ENCODE measurements at regions not wholly inside any gene's neighbourhood (a gene's known extent, or its start where the extent isn't known, plus 50 kb on each side); places are given as distances from the start of the nearest gene placed in this dataset.

GRCh38 chr3:84082726-84083125 lies 876.1 kb upstream of the CADM2 start:
- no peak for DNase-seq

GRCh38 chr3:84092907-84093306 lies 865.9 kb upstream of the CADM2 start:
- DNase-seq, result no peak

- no peak for DNase-seq
Measured at GRCh38 chr3:84096188-84096587, 862.6 kb upstream of the CADM2 start.

- no peak for DNase-seq
Measured at GRCh38 chr3:84100861-84101260, 857.9 kb upstream of the CADM2 start.

- DNase-seq, result no peak
Measured at GRCh38 chr3:84108442-84108971, 850.3 kb upstream of the CADM2 start.

GRCh38 chr3:84109911-84110310 lies 848.9 kb upstream of the CADM2 start:
- no peak for DNase-seq

GRCh38 chr3:84110787-84111186 lies 848.0 kb upstream of the CADM2 start:
- DNase-seq, result no peak

GRCh38 chr3:84125201-84125721 lies 833.5 kb upstream of the CADM2 start:
- no peak for DNase-seq

GRCh38 chr3:84125760-84126159 lies 833.0 kb upstream of the CADM2 start:
- no peak for DNase-seq

- no peak for DNase-seq
Measured at GRCh38 chr3:84126160-84126559, 832.6 kb upstream of the CADM2 start.

- DNase-seq, result no peak
Measured at GRCh38 chr3:84128024-84128423, 830.8 kb upstream of the CADM2 start.

GRCh38 chr3:84136425-84136824 lies 822.4 kb upstream of the CADM2 start:
- no peak for DNase-seq

- no peak for DNase-seq
Measured at GRCh38 chr3:84140631-84141030, 818.2 kb upstream of the CADM2 start.

GRCh38 chr3:84141571-84141970 lies 817.2 kb upstream of the CADM2 start:
- DNase-seq, result no peak

- DNase-seq, result no peak
Measured at GRCh38 chr3:84165328-84165727, 793.5 kb upstream of the CADM2 start.

- DNase-seq, result no peak
Measured at GRCh38 chr3:84175449-84175848, 783.3 kb upstream of the CADM2 start.

GRCh38 chr3:84184937-84185336 lies 773.9 kb upstream of the CADM2 start:
- no peak for DNase-seq

- DNase-seq, result no peak
Measured at GRCh38 chr3:84194029-84194428, 764.8 kb upstream of the CADM2 start.

GRCh38 chr3:84209474-84209873 lies 749.3 kb upstream of the CADM2 start:
- no peak for DNase-seq

GRCh38 chr3:84223512-84223911 lies 735.3 kb upstream of the CADM2 start:
- DNase-seq, result no peak

GRCh38 chr3:84224262-84224661 lies 734.5 kb upstream of the CADM2 start:
- DNase-seq, result no peak

GRCh38 chr3:84236261-84236660 lies 722.5 kb upstream of the CADM2 start:
- DNase-seq, result no peak

- no peak for DNase-seq
Measured at GRCh38 chr3:84245789-84246188, 713.0 kb upstream of the CADM2 start.

GRCh38 chr3:84260596-84260995 lies 698.2 kb upstream of the CADM2 start:
- no peak for DNase-seq

- DNase-seq, result no peak
Measured at GRCh38 chr3:84265768-84266167, 693.0 kb upstream of the CADM2 start.

GRCh38 chr3:84275532-84275931 lies 683.3 kb upstream of the CADM2 start:
- DNase-seq, result no peak

Measured in NCI-H1694 (cell line).